MM.1S (cell line): ENCODE measurements at regions not wholly inside any gene's neighbourhood (a gene's known extent, or its start where the extent isn't known, plus 50 kb on each side); places are given as distances from the start of the nearest gene placed in this dataset.

ENCODE experiments used
- DNase-seq: peaks from one replicate; pipeline ENCODE4 v3.0.0-alpha.2; 2015
- H2AFZ ChIP-seq: fragments of 300-600 bp; sonication (generic); 2 replicates; pipeline ENCODE4 v1.6.0; 2016; ENCODE audit warnings: antibody characterized with exemption, low read length
- H3F3A ChIP-seq: fragments of 300-600 bp; sonication (generic); 2 replicates; pipeline ENCODE4 v1.6.1; 2016; ENCODE audit warnings: mild to moderate bottlenecking, antibody characterized with exemption, low read length, moderate library complexity, mixed read lengths; ENCODE audit not compliant: insufficient read depth
- H3K27ac ChIP-seq: fragments of 300-600 bp; sonication (generic); 2 replicates; pipeline ENCODE4 v1.5.1; 2016; ENCODE audit warnings: mild to moderate bottlenecking, low read length
- H3K27me3 ChIP-seq: fragments of 300-600 bp; sonication (generic); replicated peaks from 2 replicates; pipeline ENCODE4 v1.6.0; 2016; ENCODE audit warnings: low read length; ENCODE audit not compliant: insufficient read depth
- H3K36me3 ChIP-seq: fragments of 300-600 bp; sonication (generic); replicated peaks from 2 replicates; pipeline ENCODE4 v1.6.1; 2016; ENCODE audit warnings: mild to moderate bottlenecking, low read length, mixed read lengths; ENCODE audit not compliant: insufficient read depth
- H3K4me1 ChIP-seq: fragments of 300-600 bp; sonication (generic); 2 replicates; pipeline ENCODE4 v1.6.1; 2016; ENCODE audit warnings: low read length, mixed read lengths
- H3K4me2 ChIP-seq: fragments of 300-600 bp; sonication (generic); 2 replicates; pipeline ENCODE4 v1.6.0; 2016; ENCODE audit warnings: low read depth, low read length
- H3K4me3 ChIP-seq: fragments of 300-600 bp; sonication (generic); 2 replicates; pipeline ENCODE4 v1.5.1; 2016; ENCODE audit warnings: low read length, mixed read lengths
- H3K79me2 ChIP-seq: fragments of 300-600 bp; sonication (generic); 2 replicates; pipeline ENCODE4 v1.6.1; 2016; ENCODE audit warnings: mixed run types, low read length, mixed read lengths
- H3K9ac ChIP-seq: fragments of 300-600 bp; sonication (generic); 2 replicates; pipeline ENCODE4 v1.6.1; 2016; ENCODE audit warnings: low read length, mixed read lengths
- H3K9me2 ChIP-seq: fragments of 300-600 bp; sonication (generic); replicated peaks from 2 replicates; pipeline ENCODE4 v1.6.1; 2016; ENCODE audit warnings: mild to moderate bottlenecking, low read length, mixed read lengths; ENCODE audit not compliant: insufficient read depth
- H3K9me3 ChIP-seq: fragments of 300-600 bp; sonication (generic); replicated peaks from 2 replicates; pipeline ENCODE4 v1.6.1; 2016; ENCODE audit warnings: mild to moderate bottlenecking, low read length, mixed read lengths; ENCODE audit not compliant: insufficient read depth
- H4K20me1 ChIP-seq: fragments of 300-600 bp; sonication (generic); 2 replicates; pipeline ENCODE4 v1.6.1; 2016; ENCODE audit warnings: mild to moderate bottlenecking, low read length, moderate library complexity, mixed read lengths; ENCODE audit not compliant: insufficient read depth
- CTCF ChIP-seq: fragments of 300-600 bp; sonication (generic); IDR thresholded peaks from 2 replicates; pipeline ENCODE4 v1.5.1; 2016; ENCODE audit warnings: antibody characterized with exemption, low read length, mixed read lengths
- EZH2 ChIP-seq: fragments of 300-600 bp; sonication (generic); optimal IDR thresholded peaks from 2 replicates; pipeline ENCODE3; 2017; ENCODE audit warnings: low read depth, mild to moderate bottlenecking, antibody characterized with exemption, low read length, mixed read lengths
- EZH2phosphoT487 ChIP-seq: fragments of 300-600 bp; sonication (generic); IDR thresholded peaks from 2 replicates; pipeline ENCODE4 v1.6.1; 2018; ENCODE audit warnings: antibody characterized with exemption, low read length

- Histone ChIP-seq H3K36me3 (no peaks in the 10 kb centered on the region), H4K20me1 (no peaks in the 10 kb centered on the region), H3F3A (no peaks in the 10 kb centered on the region), H3K9me3 (no peaks in the 10 kb centered on the region), H3K27me3 (no peaks in the 10 kb centered on the region), H3K9ac (no peak overlapping the region), H3K79me2 (no peaks in the 10 kb centered on the region), H3K4me1 (no peaks in the 10 kb centered on the region), H3K4me3 (no peak overlapping the region), H3K9me2 (no peaks in the 10 kb centered on the region), H3K27ac (no peak overlapping the region), H2AFZ (no peak overlapping the region), H3K4me2 (no peak overlapping the region)
- TF ChIP-seq EZH2, result no peak
- TF ChIP-seq CTCF, result no peak
- no peak for TF ChIP-seq EZH2phosphoT487
- DNase-seq, result no peak
These were observed 501.5 kb downstream of the SUCLA2 start for GRCh38 chr13:47499358-47500150.

GRCh38 chr13:47484548-47484947 is 516.5 kb downstream of the SUCLA2 start:
- no peak for TF ChIP-seq EZH2
- TF ChIP-seq CTCF, result no peak
- TF ChIP-seq EZH2phosphoT487, result no peak
- no peaks in the 10 kb centered on the region for H4K20me1 ChIP-seq
- no peak overlapping the region for H3K9ac ChIP-seq
- no peaks in the 10 kb centered on the region for H3K36me3 ChIP-seq
- no peak for DNase-seq
- no peaks in the 10 kb centered on the region for H3K79me2 ChIP-seq
- no peaks in the 10 kb centered on the region for H3K27me3 ChIP-seq
- no peak overlapping the region for H2AFZ ChIP-seq
- no peaks in the 10 kb centered on the region for H3F3A ChIP-seq
- H3K9me2 ChIP-seq, result no peaks in the 10 kb centered on the region
- no peaks in the 10 kb centered on the region for H3K4me1 ChIP-seq
- no peak overlapping the region for H3K27ac ChIP-seq
- H3K4me3 ChIP-seq, result no peak overlapping the region
- no peaks in the 10 kb centered on the region for H3K9me3 ChIP-seq
- no peak overlapping the region for H3K4me2 ChIP-seq

GRCh38 chr13:47481536-47481935 is 519.5 kb downstream of the SUCLA2 start:
- Histone ChIP-seq H3K4me3 (no peak overlapping the region), H4K20me1 (no peaks in the 10 kb centered on the region), H3K4me2 (no peak overlapping the region), H3F3A (no peaks in the 10 kb centered on the region), H3K79me2 (no peaks in the 10 kb centered on the region), H3K27me3 (no peaks in the 10 kb centered on the region), H3K4me1 (no peaks in the 10 kb centered on the region), H3K36me3 (no peaks in the 10 kb centered on the region), H3K9ac (no peak overlapping the region), H2AFZ (no peak overlapping the region), H3K9me2 (no peaks in the 10 kb centered on the region), H3K27ac (no peak overlapping the region), H3K9me3 (no peaks in the 10 kb centered on the region)
- TF ChIP-seq CTCF (no peak), EZH2phosphoT487 (no peak), EZH2 (no peak)
- no peak for DNase-seq
